AG04450 (cell line): ENCODE measurements at regions not wholly inside any gene's neighbourhood (a gene's known extent, or its start where the extent isn't known, plus 50 kb on each side); places are given as distances from the start of the nearest gene placed in this dataset.
"Not testable (repeated sequence)": the region's sequence is repeated elsewhere in the genome, so short reads cannot be mapped to it uniquely, and the experiment has no call there.

Source experiments
- CTCF ChIA-PET: fragments of 300-600, 350-600 bp; formaldehyde crosslinking; extraction: SDS; loops from one replicate; lab custom pipeline; 2022; ENCODE audit warnings: antibody characterized with exemption, inconsistent platforms; lab: Charles Lee
- POLR2A ChIA-PET: fragments of 350-600 bp; formaldehyde crosslinking; extraction: SDS; loops from one replicate; lab custom pipeline; 2021; ENCODE audit warnings: antibody characterized with exemption, inconsistent platforms; lab: Yijun Ruan, JAX
- DNase-seq: peaks from one replicate; pipeline ENCODE4 v3.0.0-alpha.2; 2011; ENCODE audit warnings: low read depth, low spot score
- H3K27ac ChIP-seq: one replicate; pipeline ENCODE4 v1.5.1; 2012; ENCODE audit warnings: low read depth, low read length, control low read depth
- H3K27me3 ChIP-seq: one replicate; pipeline ENCODE4 v1.6.0; 2012; ENCODE audit warnings: low read length; ENCODE audit not compliant: control insufficient read depth, insufficient read depth
- H3K4me3 ChIP-seq: 2 replicates; pipeline ENCODE4 v1.5.1; 2011; ENCODE audit warnings: mild to moderate bottlenecking, low read depth, low read length, control low read depth
- H3K9me3 ChIP-seq: 2 replicates; pipeline ENCODE4 v1.5.1; 2012; ENCODE audit warnings: low read length; ENCODE audit not compliant: control insufficient read depth, insufficient read depth
- CTCF ChIP-seq: IDR thresholded peaks from 2 replicates; pipeline ENCODE4 v1.5.1; 2011; ENCODE audit warnings: low read depth, low read length, control low read depth, inconsistent platforms

DNA sequence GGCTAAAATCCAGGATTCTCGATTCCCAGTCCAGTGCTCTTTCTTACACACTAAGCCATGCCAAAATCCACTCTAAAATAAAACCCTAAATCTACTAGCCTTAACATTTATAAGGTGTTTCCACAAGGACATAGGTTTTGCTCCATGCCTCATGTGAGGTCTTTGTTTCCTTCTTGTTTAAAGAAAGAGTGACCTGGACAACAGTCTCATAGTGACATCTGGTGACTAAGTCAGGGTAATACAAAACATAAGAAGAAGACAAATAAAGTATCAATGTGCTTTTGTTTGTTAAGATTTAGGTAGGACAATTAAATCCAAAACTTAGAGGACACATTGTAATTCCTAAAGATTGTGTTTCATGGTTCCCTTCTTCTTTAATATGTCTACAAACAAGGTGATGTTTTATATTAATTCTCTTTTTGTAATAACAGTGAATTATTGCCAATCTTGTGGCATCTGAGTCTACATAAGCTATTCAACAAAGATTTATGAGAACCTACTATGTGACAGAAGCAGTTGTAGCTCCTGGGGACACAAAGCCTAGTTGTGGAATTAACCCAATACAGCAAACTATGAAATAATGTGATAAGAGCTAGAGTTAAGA lies 93.0 kb upstream of the TRIM77 start:
- POLR2A ChIA-PET, H3K27ac ChIP-seq, H3K27me3 ChIP-seq, H3K9me3 ChIP-seq, H3K4me3 ChIP-seq, DNase-seq: not testable (repeated sequence)
- TF ChIP-seq CTCF: peak; percentile 47
- CTCF ChIA-PET: interaction anchor here (0.6 to 1.2 kb wide), 6 partner anchors 76 to 526 kb away, joined by 3 to 4 read pairs (median 3); no protein-coding TSS in a partner anchor

DNA sequence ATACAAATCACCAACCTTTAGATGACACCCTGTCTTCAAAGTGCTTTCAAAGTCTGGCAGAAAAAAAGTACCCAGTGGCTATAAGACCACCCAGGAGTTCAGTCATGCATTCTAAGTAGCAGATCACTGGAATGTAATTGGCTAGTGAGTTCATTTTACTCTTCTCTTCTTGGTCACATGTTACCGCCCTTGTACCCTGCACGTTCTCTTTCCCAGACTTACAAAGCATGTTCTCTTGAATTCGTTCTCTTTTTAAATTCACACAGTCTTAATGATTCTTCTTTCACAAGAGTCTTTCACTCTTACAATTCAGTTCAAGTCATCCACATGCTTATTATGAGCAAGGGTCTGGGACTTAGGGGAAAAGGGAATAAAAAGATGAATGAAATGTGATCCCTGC lies 89.4 kb upstream of the TRIM77 start:
- POLR2A ChIA-PET, H3K27ac ChIP-seq: not testable (repeated sequence)

GRCh38 chr11:89625171-89625570 lies 84.9 kb upstream of the TRIM77 start:
- H3K27me3 ChIP-seq: peaks cover 2% of the 10 kb centered on the region
- CTCF ChIA-PET: interaction anchor here (1.5 kb wide), 1 partner anchor 10 kb away, joined by 4 read pairs; no protein-coding TSS in a partner anchor
- H3K27ac ChIP-seq: no peak overlapping the region
- no peak for DNase-seq
- H3K4me3 ChIP-seq: no peak overlapping the region
- peak; percentile 21; the same call in 1 of the 2 replicates for TF ChIP-seq CTCF
- POLR2A ChIA-PET: no interaction called here
- H3K9me3 ChIP-seq: no peaks in the 10 kb centered on the region

More for the DNA sequence above, 89.4 kb upstream of the TRIM77 start:
- H3K27me3 ChIP-seq, DNase-seq, CTCF ChIA-PET, H3K9me3 ChIP-seq, H3K4me3 ChIP-seq: not testable (repeated sequence)

DNA sequence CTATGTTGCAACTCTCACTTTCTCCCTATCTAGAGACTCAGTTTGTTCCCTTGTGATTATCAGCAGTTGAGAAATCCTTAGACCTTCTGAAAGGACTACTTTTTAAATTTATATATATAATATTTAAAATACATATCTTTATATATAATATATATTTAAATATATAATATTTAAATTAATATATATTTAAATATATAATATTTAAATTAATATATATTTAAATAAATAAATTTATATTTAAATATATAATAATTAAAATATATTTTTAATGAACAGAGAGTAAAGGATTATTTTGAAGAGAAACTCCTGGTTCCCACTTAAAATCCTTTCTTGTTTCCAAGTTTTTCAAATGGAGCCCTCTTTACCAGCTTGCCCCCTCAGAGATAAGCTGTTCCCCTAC lies 83.7 kb upstream of the TRIM77 start:
- Histone ChIP-seq H3K9me3 (no peaks in the 10 kb centered on the region), H3K27ac (no peak overlapping the region), H3K27me3 (peaks cover 2% of the 10 kb centered on the region), H3K4me3 (no peak overlapping the region)
- DNase-seq: no peak
- ChIA-PET CTCF (interaction anchor here (0.7 kb wide), 1 partner anchor 33 kb away, joined by 3 read pairs; no protein-coding TSS in a partner anchor), POLR2A (no interaction called here)
- no peak for TF ChIP-seq CTCF

DNA sequence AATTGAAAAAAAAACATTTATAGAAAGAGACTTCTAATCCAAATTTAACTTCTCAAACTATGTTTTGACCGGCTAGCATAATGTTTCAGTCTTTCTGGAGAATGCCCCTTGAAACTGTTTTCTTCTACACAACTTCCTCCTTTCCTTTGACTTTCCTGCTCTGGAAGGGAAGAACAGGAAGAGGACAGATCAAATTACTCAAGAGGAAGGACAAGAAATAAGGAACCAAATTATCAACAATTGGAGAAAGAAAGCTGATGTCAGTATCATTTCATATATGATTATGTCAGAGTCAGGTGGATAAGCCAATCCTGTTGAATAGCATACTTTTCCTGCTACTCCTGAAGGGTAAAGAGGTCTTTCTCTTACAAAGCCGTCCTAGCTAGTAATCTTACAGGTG lies 83.2 kb upstream of the TRIM77 start:
- H3K9me3 ChIP-seq, H3K4me3 ChIP-seq, H3K27ac ChIP-seq, H3K27me3 ChIP-seq, POLR2A ChIA-PET, DNase-seq: not testable (repeated sequence)
- CTCF ChIA-PET: interaction anchor here (0.7 kb wide), 1 partner anchor 32 kb away, joined by 3 read pairs; no protein-coding TSS in a partner anchor

DNA sequence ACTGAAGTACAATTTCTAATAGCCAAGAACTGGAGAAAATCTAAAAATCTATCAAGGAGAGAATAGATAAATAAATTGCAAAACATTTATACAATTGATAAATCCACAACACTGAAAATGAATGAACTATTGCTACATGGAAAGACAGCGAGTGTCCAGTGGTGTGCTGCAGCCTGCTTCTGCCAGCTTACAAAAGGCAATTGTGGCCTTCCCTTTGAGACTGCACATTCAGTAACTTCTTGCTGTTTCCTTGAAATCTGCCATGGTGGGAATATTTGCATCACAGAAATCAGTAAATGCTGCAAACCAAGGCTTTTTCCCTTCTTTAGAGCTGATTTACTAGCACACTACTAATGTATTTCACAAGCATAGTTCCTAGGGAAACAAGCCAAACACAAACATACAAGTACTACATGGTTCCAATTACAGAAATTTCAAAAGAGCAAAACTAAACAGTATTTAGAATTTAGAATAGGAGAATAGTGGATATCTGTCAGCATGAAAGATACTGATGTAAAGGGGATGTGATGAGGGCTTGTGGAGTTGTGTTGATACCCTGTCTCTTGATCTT lies 76.9 kb upstream of the TRIM77 start:
- POLR2A ChIA-PET: interaction anchor here (0.5 kb wide), 1 partner anchor 1606 kb away, joined by 8 read pairs; no protein-coding TSS in a partner anchor
- no peak overlapping the region for H3K4me3 ChIP-seq
- H3K27ac ChIP-seq: no peak overlapping the region
- peaks cover 2% of the 10 kb centered on the region for H3K27me3 ChIP-seq
- H3K9me3 ChIP-seq: no peaks in the 10 kb centered on the region
- no peak for TF ChIP-seq CTCF
- no peak for DNase-seq
- CTCF ChIA-PET: no interaction called here

DNA sequence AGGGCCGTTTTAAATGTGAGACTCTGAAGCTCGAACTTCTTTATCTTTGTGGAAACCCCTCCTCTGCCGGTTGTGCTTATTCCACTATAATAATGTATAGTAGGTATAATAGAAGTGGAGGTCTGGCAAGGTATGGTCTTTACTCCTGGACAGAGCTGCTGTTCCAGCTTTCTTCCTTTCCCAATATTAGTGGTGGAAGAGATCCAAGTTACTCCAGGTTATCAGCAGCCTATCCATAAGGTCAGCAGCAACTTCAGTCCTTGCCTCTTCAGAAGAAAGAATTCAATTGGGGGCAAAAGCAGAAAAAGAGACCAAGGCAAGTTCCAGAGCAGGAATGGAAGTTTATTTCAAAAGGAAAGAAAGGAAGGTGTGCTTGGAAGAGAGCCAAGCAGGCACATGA lies 69.3 kb upstream of the TRIM77 start:
- H3K4me3 ChIP-seq, POLR2A ChIA-PET, H3K27me3 ChIP-seq, H3K9me3 ChIP-seq, H3K27ac ChIP-seq, CTCF ChIA-PET, DNase-seq: not testable (repeated sequence)

- H3K4me3 ChIP-seq, H3K27ac ChIP-seq, DNase-seq, H3K27me3 ChIP-seq, POLR2A ChIA-PET, H3K9me3 ChIP-seq, CTCF ChIA-PET: not testable (repeated sequence)
These were observed 61.9 kb upstream of the TRIM77 start for GRCh38 chr11:89648232-89648631.
